ENCODE measurements at regions not wholly inside any gene's neighbourhood (a gene's known extent, or its start where the extent isn't known, plus 50 kb on each side); places are given as distances from the start of the nearest gene placed in this dataset.

- DNase-seq (ENCODE audit: low spot score in 2 of 2) (no peak), FAIRE-seq (no peak)
These were observed 97.1 kb upstream of the MAML3 start for GRCh38 chr4:140250989-140251552.

GRCh38 chr4:140249351-140249750, 95.4 kb upstream of the MAML3 start:
- FAIRE-seq = no peak
- no peak for DNase-seq (ENCODE audit: low spot score in 2 of 2)

GRCh38 chr4:140247237-140247636, 93.3 kb upstream of the MAML3 start:
- no peak for DNase-seq (ENCODE audit: low spot score in 2 of 2)
- FAIRE-seq = no peak

- no peak for FAIRE-seq
These were observed 92.2 kb upstream of the MAML3 start for GRCh38 chr4:140246216-140246615.

GRCh38 chr4:140244328-140244727, 90.3 kb upstream of the MAML3 start:
- DNase-seq (ENCODE audit: low spot score in 2 of 2) (no peak), FAIRE-seq (no peak)

More at GRCh38 chr4:140246216-140246615, 92.2 kb upstream of the MAML3 start:
- no peak for DNase-seq (ENCODE audit: low spot score in 2 of 2)

GRCh38 chr4:140243278-140243753, 89.3 kb upstream of the MAML3 start:
- DNase-seq (ENCODE audit: low spot score in 2 of 2) (no peak), FAIRE-seq (no peak)

- DNase-seq (ENCODE audit: low spot score in 2 of 2) (no peak), FAIRE-seq (no peak)
These were observed 88.6 kb upstream of the MAML3 start for GRCh38 chr4:140242357-140243277.

GRCh38 chr4:140240237-140240636, 86.3 kb upstream of the MAML3 start:
- FAIRE-seq = no peak
- no peak for DNase-seq (ENCODE audit: low spot score in 2 of 2)

- no peak for DNase-seq (ENCODE audit: low spot score in 2 of 2)
These were observed 85.3 kb upstream of the MAML3 start for GRCh38 chr4:140239311-140239710.

GRCh38 chr4:140238351-140239056, 84.5 kb upstream of the MAML3 start:
- DNase-seq (ENCODE audit: low spot score in 2 of 2) (peak in 1 of 2 donors; percentile 52), FAIRE-seq (no peak)

More at GRCh38 chr4:140239311-140239710, 85.3 kb upstream of the MAML3 start:
- no peak for FAIRE-seq

GRCh38 chr4:140237616-140238350, 83.8 kb upstream of the MAML3 start:
- peak in 1 of 2 donors; percentile 61 for DNase-seq (ENCODE audit: low spot score in 2 of 2)
- FAIRE-seq = no peak

GRCh38 chr4:140236654-140237169, 82.7 kb upstream of the MAML3 start:
- FAIRE-seq = no peak
- no peak for DNase-seq (ENCODE audit: low spot score in 2 of 2)

- no peak for FAIRE-seq
These were observed 80.7 kb upstream of the MAML3 start for GRCh38 chr4:140234697-140235060.

GRCh38 chr4:140233791-140234696, 80.1 kb upstream of the MAML3 start:
- FAIRE-seq = no peak

More at GRCh38 chr4:140234697-140235060, 80.7 kb upstream of the MAML3 start:
- no peak for DNase-seq (ENCODE audit: low spot score in 2 of 2)

GRCh38 chr4:140229881-140230280, 75.9 kb upstream of the MAML3 start:
- no peak for DNase-seq (ENCODE audit: low spot score in 2 of 2)
- no peak for FAIRE-seq

More at GRCh38 chr4:140233791-140234696, 80.1 kb upstream of the MAML3 start:
- no peak for DNase-seq (ENCODE audit: low spot score in 2 of 2)

GRCh38 chr4:140227286-140227685, 73.3 kb upstream of the MAML3 start:
- FAIRE-seq = no peak

GRCh38 chr4:140223056-140223810, 69.2 kb upstream of the MAML3 start:
- no peak for DNase-seq (ENCODE audit: low spot score in 2 of 2)
- FAIRE-seq = no peak

More at GRCh38 chr4:140227286-140227685, 73.3 kb upstream of the MAML3 start:
- DNase-seq (ENCODE audit: low spot score in 2 of 2) = no peak

GRCh38 chr4:140222171-140222570, 68.2 kb upstream of the MAML3 start:
- FAIRE-seq (peak; percentile 6), DNase-seq (ENCODE audit: low spot score in 2 of 2) (no peak)
